SH-SY5Y (cell line): ENCODE measurements at regions not wholly inside any gene's neighbourhood (a gene's known extent, or its start where the extent isn't known, plus 50 kb on each side); places are given as distances from the start of the nearest gene placed in this dataset.

Experiments
- GATA2 ChIP-seq: IDR thresholded peaks from 2 replicates; pipeline ENCODE4 v1.6.1; 2011; ENCODE audit warnings: mild to moderate bottlenecking, low read depth, low read length
- GATA3 ChIP-seq: IDR thresholded peaks from 2 replicates; pipeline ENCODE4 v1.6.1; 2011; ENCODE audit warnings: low read depth, mild to moderate bottlenecking, low read length, moderate library complexity

DNA sequence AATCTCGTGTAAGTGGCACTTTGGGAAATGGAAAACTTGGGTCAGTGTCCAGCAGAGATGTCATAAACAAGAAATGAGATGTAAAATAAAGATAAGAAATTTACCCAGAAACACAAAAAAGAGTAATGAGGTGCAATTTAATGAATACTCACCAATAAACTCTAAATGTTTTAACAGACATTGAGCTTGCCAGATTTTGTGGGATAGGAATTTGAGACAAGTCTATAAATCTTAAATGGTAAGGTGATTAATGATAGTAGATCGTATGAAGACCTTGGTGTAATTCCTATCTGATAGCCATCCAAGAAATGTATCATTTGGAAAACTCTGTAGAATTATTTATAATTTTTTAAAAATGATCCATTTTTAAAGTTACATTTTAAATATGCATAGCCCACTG, 682.4 kb downstream of the MAT2B start:
- TF ChIP-seq GATA2 (no peak), GATA3 (no peak)
